Right lobe of liver (tissue), 4 donors: ENCODE measurements at regions not wholly inside any gene's neighbourhood (a gene's known extent, or its start where the extent isn't known, plus 50 kb on each side); places are given as distances from the start of the nearest gene placed in this dataset.

Experiments
- CTCF ChIP-seq, 4 donors: fragments of 200-600 bp in 3 of 4; fragments of 450-650 bp in 1 of 4; IDR thresholded peaks; one replicate each; pipeline versions ENCODE4 v1.5.1 to v1.8.0; 2016 to 2022; ENCODE audit warnings: antibody characterized with exemption in 4 of 4, mild to moderate bottlenecking in 2 of 4
- POLR2A ChIP-seq: fragments of 450-650 bp; IDR thresholded peaks from one replicate; pipeline ENCODE4 v1.6.1; 2017; ENCODE audit warnings: antibody characterized with exemption, mild to moderate bottlenecking
- donor health status: DM: no; HTN: no; CAD: no.
- donor health status: DM: no; HTN: no; CAD: no.
- donor health status: DM: no; HTN: yes; CAD: no.

DNA sequence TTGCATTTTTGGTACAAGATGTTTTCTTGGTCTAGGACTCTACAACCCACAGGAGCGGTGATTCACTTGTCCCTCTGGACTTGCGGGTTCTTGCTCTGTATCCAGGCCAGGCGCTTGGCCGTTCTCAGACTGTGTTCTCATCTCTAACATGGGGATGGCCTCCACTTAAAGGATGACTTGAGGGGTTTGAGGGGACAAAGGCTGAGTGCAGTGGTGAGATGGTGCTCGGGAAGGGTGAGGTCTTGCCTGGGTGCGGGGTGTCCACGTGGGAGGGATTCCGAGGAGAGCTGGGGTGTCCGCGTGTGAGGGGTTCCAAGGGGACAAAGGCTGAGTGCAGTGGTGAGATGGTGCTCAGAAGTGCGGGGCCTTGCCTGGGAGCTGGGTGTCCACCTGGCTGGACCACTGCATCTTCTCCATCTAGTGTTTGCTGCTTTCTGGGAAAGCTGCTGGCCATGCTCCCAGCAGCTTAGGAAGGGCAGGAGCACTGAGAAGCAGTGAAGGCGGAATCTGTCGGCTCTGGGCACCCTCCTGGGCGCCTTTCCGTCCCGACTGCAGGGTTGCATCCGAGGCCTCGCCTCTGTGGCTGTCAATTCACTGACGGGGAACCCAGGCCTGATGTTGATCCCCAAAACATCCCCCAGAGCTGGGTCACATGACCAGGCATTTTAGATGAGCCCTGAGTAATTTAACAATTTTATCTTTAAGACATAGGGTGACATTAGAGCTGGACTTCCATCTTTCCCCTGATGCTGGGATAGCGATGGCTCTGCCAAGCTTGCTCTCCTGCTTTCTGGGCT, 280.5 kb upstream of the IRX4 start:
- TF ChIP-seq CTCF (IDR thresholded peaks at IDR 0.05) (no peak), POLR2A (no peak)
